ENCODE measurements at regions not wholly inside any gene's neighbourhood (a gene's known extent, or its start where the extent isn't known, plus 50 kb on each side); places are given as distances from the start of the nearest gene placed in this dataset.

DNA sequence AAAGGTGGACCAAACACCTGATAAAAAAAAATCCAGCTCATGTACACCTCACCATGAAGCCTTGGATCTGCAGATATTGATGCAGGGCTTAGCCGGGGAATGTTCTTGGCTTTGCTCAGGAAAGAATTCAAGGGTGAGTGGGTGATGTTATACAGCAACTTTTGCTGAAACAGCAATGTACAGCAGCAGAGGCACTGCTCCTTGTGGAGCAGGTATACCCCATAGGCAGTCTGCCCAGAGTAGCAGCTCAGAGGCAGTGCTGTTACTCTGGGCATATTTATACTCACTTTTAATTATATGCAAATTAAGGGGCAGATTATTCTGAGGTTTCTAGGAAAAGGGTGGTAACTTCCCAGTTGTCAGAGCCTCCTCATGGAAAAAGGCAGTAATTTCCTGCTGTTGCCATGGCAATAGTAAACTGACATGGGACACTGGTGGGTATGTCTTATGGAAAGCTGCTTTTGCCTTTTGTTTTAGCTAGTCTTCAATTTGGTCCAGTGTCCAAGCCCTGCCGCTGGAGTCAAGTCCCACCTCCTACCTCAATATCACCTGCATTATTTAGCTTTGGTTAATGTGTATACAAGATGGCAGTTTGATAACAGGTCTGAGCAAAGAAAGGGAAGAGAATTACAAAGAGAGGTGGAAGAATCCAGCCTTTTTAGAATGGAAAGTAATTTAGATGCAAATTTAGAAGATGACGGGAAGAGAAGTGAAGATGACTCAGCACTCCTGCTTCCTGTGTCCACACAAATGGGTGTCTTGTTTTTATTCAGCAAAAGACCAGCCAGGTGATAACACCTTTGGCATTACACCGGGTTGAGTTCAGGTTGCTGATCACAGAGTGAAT is 110.1 kb upstream of the JAG1 start:
- intact Hi-C loops (cut with DNase I): no loop called here
- H3K27ac ChIP-seq (replicated peaks in 1 of 4): no peak overlapping the region
- 75% methylated on average over 4 of the region's 4 CpGs for WGBS

DNA sequence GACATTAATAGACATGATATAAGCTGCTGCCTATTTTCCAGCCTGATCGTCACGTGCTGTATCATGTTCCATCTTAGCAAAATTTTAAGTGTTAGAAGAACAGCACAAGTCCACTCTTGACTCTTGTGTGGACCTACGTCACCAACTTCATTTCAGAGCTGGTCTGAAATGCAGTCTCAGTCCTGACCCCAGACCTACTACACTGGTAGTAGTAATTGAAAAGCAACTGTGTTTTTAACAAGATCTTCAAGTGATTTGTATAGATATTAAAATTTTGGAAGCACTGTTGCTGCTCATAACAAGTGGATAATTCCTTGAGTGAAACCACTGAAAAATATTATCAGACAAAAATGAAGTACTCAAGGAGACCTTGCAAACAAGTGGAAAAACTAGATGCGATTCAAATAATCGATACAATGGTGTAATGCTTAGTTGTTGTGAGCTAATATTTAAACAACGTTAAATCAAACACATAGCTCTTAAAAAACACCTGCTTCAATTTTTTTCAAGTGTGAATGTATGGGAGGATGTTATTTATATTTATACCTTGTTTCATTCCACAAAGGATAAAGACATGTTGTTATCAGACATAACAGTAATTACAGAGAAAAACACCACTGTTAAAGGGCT is 110.9 kb upstream of the JAG1 start:
- Histone ChIP-seq H3K36me3 (no peaks in the 10 kb centered on the region), H3K9me3 (no peaks in the 10 kb centered on the region), H3K27me3 (peaks cover 0 to 4% (median 0%) of the 10 kb centered on the region in 4 donors), H3K4me1 (no peaks in the 10 kb centered on the region), H3K27ac (replicated peaks in 1 of 4) (no peak overlapping the region), H3K4me3 (no peak overlapping the region)
- intact Hi-C loops (cut with DNase I): no loop called here
- peak; percentile 19 for DNase-seq (ENCODE audit: extremely low spot score)
- TF ChIP-seq POLR2A (IDR thresholded peaks at IDR 0.05; ENCODE audit: low read depth): no peak
- no peak for TF ChIP-seq POLR2AphosphoS5 (IDR thresholded peaks at IDR 0.05)
- TF ChIP-seq EP300 (IDR thresholded peaks at IDR 0.05): no peak
- TF ChIP-seq, protein P1, sequence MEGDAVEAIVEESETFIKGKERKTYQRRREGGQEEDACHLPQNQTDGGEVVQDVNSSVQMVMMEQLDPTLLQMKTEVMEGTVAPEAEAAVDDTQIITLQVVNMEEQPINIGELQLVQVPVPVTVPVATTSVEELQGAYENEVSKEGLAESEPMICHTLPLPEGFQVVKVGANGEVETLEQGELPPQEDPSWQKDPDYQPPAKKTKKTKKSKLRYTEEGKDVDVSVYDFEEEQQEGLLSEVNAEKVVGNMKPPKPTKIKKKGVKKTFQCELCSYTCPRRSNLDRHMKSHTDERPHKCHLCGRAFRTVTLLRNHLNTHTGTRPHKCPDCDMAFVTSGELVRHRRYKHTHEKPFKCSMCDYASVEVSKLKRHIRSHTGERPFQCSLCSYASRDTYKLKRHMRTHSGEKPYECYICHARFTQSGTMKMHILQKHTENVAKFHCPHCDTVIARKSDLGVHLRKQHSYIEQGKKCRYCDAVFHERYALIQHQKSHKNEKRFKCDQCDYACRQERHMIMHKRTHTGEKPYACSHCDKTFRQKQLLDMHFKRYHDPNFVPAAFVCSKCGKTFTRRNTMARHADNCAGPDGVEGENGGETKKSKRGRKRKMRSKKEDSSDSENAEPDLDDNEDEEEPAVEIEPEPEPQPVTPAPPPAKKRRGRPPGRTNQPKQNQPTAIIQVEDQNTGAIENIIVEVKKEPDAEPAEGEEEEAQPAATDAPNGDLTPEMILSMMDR (IDR thresholded peaks at IDR 0.05): no peak
- 97% methylated on average over 6 of the region's 6 CpGs for WGBS

More for the DNA sequence above, 110.1 kb upstream of the JAG1 start:
- Histone ChIP-seq H3K36me3 (no peaks in the 10 kb centered on the region), H3K4me3 (no peak overlapping the region), H3K4me1 (no peaks in the 10 kb centered on the region), H3K9me3 (no peaks in the 10 kb centered on the region), H3K27me3 (peaks cover 0 to 4% (median 0%) of the 10 kb centered on the region in 4 donors)
- peak; percentile 21 for DNase-seq (ENCODE audit: extremely low spot score)
- TF ChIP-seq, protein P1 (IDR thresholded peaks at IDR 0.05): no peak
- TF ChIP-seq EP300 (IDR thresholded peaks at IDR 0.05) (no peak), POLR2AphosphoS5 (IDR thresholded peaks at IDR 0.05) (no peak), POLR2A (IDR thresholded peaks at IDR 0.05; ENCODE audit: low read depth) (no peak)

DNA sequence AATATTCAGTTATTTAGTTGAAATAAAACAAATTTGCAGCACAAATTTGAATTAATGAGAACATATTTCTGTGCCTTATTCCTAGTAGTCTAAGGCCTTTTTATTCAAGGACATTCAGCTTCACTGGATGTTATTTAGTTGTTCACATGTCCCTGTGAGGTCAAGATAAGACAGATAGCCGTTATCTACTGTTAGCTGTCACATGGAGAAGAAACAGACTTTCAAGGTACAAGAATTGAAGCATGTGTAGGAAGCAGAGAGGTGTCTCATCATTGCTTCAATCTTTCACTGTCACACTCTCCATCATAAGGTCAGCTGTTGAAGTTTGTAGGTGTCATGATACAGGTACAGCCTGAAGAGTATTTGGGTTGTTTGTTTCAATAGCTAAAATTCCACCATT is 112.9 kb upstream of the JAG1 start:
- Histone ChIP-seq H3K27ac (replicated peaks in 1 of 4) (no peak overlapping the region), H3K9me3 (no peaks in the 10 kb centered on the region), H3K36me3 (no peaks in the 10 kb centered on the region), H3K4me3 (no peak overlapping the region), H3K4me1 (no peaks in the 10 kb centered on the region), H3K27me3 (peaks cover 0 to 4% (median 0%) of the 10 kb centered on the region in 4 donors)
- no peak for TF ChIP-seq POLR2AphosphoS5 (IDR thresholded peaks at IDR 0.05)
- WGBS: 77% methylated on average over 1 of the region's 1 CpG
- peak; percentile 26 for DNase-seq (ENCODE audit: extremely low spot score)
- intact Hi-C loops (cut with DNase I): no loop called here

DNA sequence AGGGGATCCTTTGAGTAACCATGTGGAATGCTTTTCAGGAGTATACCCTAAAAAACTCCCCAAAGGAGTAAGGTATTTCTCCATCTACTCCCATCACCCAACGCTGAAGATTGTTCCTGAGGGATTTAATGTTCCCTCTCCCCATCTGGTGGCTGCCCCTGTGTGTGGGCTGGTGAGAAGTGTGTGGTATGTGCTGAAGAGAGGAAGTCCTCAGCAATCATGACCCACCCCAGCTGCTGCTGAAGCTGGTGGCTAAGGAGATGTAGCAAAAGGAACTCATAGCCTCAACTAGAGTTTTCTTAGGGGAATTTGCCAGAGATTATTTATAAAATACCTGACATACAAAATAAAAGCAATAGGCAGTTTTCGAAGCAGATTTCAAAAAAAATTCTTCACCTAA is 114.3 kb upstream of the JAG1 start:
- intact Hi-C loops (cut with DNase I): no loop called here
- H3K27ac ChIP-seq (replicated peaks in 1 of 4): no peak overlapping the region
- 78% methylated on average over 2 of the region's 2 CpGs for WGBS
- no peaks in the 10 kb centered on the region for H3K27me3 ChIP-seq
- no peaks in the 10 kb centered on the region for H3K9me3 ChIP-seq
- H3K4me3 ChIP-seq: no peak overlapping the region
- H3K4me1 ChIP-seq: no peaks in the 10 kb centered on the region
- no peaks in the 10 kb centered on the region for H3K36me3 ChIP-seq
- DNase-seq (ENCODE audit: extremely low spot score): peak; percentile 21
- TF ChIP-seq POLR2A (IDR thresholded peaks at IDR 0.05; ENCODE audit: low read depth) (no peak), EP300 (IDR thresholded peaks at IDR 0.05) (no peak), POLR2AphosphoS5 (IDR thresholded peaks at IDR 0.05) (no peak)
- TF ChIP-seq, protein P1 (IDR thresholded peaks at IDR 0.05): no peak

DNA sequence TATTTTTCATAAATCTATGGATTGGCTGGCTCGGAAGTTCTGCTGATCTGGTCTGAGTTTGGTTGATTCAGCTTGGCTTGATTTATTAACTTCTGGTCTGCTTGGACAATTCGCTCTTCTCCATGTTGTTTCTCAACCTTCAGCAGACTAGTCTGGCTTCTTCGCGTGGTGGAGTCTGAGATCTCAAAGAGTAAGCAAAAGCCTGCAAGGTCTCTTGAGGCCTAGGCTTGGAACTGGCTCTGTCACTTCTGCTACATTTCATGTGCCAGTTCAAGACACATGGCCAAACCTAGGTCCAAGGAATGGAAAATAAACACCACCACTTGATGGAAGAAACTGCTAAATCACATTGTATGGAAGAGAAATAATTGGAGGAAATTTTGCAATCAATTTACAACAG is 115.1 kb upstream of the JAG1 start:
- WGBS: 90% methylated on average over 4 of the region's 4 CpGs
- intact Hi-C loops (cut with DNase I): no loop called here
- Histone ChIP-seq H3K4me3 (no peak overlapping the region), H3K9me3 (no peaks in the 10 kb centered on the region), H3K27me3 (no peaks in the 10 kb centered on the region), H3K4me1 (no peaks in the 10 kb centered on the region), H3K27ac (replicated peaks in 1 of 4) (no peak overlapping the region), H3K36me3 (no peaks in the 10 kb centered on the region)
- TF ChIP-seq EP300 (IDR thresholded peaks at IDR 0.05) (no peak), POLR2AphosphoS5 (IDR thresholded peaks at IDR 0.05) (no peak), POLR2A (IDR thresholded peaks at IDR 0.05; ENCODE audit: low read depth) (no peak)
- TF ChIP-seq, protein P1 (IDR thresholded peaks at IDR 0.05): no peak
- DNase-seq (ENCODE audit: extremely low spot score): peak; percentile 62
